MM.1S (cell line): ENCODE measurements at regions not wholly inside any gene's neighbourhood (a gene's known extent, or its start where the extent isn't known, plus 50 kb on each side); places are given as distances from the start of the nearest gene placed in this dataset.

Experiments used
- DNase-seq: peaks from one replicate; pipeline ENCODE4 v3.0.0-alpha.2; 2015
- H2AFZ ChIP-seq: fragments of 300-600 bp; sonication (generic); 2 replicates; pipeline ENCODE4 v1.6.0; 2016; ENCODE audit warnings: antibody characterized with exemption, low read length
- H3F3A ChIP-seq: fragments of 300-600 bp; sonication (generic); 2 replicates; pipeline ENCODE4 v1.6.1; 2016; ENCODE audit warnings: mild to moderate bottlenecking, antibody characterized with exemption, low read length, moderate library complexity, mixed read lengths; ENCODE audit not compliant: insufficient read depth
- H3K27ac ChIP-seq: fragments of 300-600 bp; sonication (generic); 2 replicates; pipeline ENCODE4 v1.5.1; 2016; ENCODE audit warnings: mild to moderate bottlenecking, low read length
- H3K27me3 ChIP-seq: fragments of 300-600 bp; sonication (generic); replicated peaks from 2 replicates; pipeline ENCODE4 v1.6.0; 2016; ENCODE audit warnings: low read length; ENCODE audit not compliant: insufficient read depth
- H3K36me3 ChIP-seq: fragments of 300-600 bp; sonication (generic); replicated peaks from 2 replicates; pipeline ENCODE4 v1.6.1; 2016; ENCODE audit warnings: mild to moderate bottlenecking, low read length, mixed read lengths; ENCODE audit not compliant: insufficient read depth
- H3K4me1 ChIP-seq: fragments of 300-600 bp; sonication (generic); 2 replicates; pipeline ENCODE4 v1.6.1; 2016; ENCODE audit warnings: low read length, mixed read lengths
- H3K4me2 ChIP-seq: fragments of 300-600 bp; sonication (generic); 2 replicates; pipeline ENCODE4 v1.6.0; 2016; ENCODE audit warnings: low read depth, low read length
- H3K4me3 ChIP-seq: fragments of 300-600 bp; sonication (generic); 2 replicates; pipeline ENCODE4 v1.5.1; 2016; ENCODE audit warnings: low read length, mixed read lengths
- H3K79me2 ChIP-seq: fragments of 300-600 bp; sonication (generic); 2 replicates; pipeline ENCODE4 v1.6.1; 2016; ENCODE audit warnings: mixed run types, low read length, mixed read lengths
- H3K9ac ChIP-seq: fragments of 300-600 bp; sonication (generic); 2 replicates; pipeline ENCODE4 v1.6.1; 2016; ENCODE audit warnings: low read length, mixed read lengths
- H3K9me2 ChIP-seq: fragments of 300-600 bp; sonication (generic); replicated peaks from 2 replicates; pipeline ENCODE4 v1.6.1; 2016; ENCODE audit warnings: mild to moderate bottlenecking, low read length, mixed read lengths; ENCODE audit not compliant: insufficient read depth
- H3K9me3 ChIP-seq: fragments of 300-600 bp; sonication (generic); replicated peaks from 2 replicates; pipeline ENCODE4 v1.6.1; 2016; ENCODE audit warnings: mild to moderate bottlenecking, low read length, mixed read lengths; ENCODE audit not compliant: insufficient read depth
- H4K20me1 ChIP-seq: fragments of 300-600 bp; sonication (generic); 2 replicates; pipeline ENCODE4 v1.6.1; 2016; ENCODE audit warnings: mild to moderate bottlenecking, low read length, moderate library complexity, mixed read lengths; ENCODE audit not compliant: insufficient read depth
- CTCF ChIP-seq: fragments of 300-600 bp; sonication (generic); IDR thresholded peaks from 2 replicates; pipeline ENCODE4 v1.5.1; 2016; ENCODE audit warnings: antibody characterized with exemption, low read length, mixed read lengths
- EZH2 ChIP-seq: fragments of 300-600 bp; sonication (generic); optimal IDR thresholded peaks from 2 replicates; pipeline ENCODE3; 2017; ENCODE audit warnings: low read depth, mild to moderate bottlenecking, antibody characterized with exemption, low read length, mixed read lengths
- EZH2phosphoT487 ChIP-seq: fragments of 300-600 bp; sonication (generic); IDR thresholded peaks from 2 replicates; pipeline ENCODE4 v1.6.1; 2018; ENCODE audit warnings: antibody characterized with exemption, low read length

- H3F3A ChIP-seq, result peaks cover 6% of the 10 kb centered on the region; the same call in 1 of the 2 replicates
- peaks cover 16% of the 10 kb centered on the region for H3K4me1 ChIP-seq
- no peaks in the 10 kb centered on the region for H3K36me3 ChIP-seq
- H3K9ac ChIP-seq, result no peak overlapping the region
- DNase-seq, result no peak
- no peak overlapping the region for H2AFZ ChIP-seq
- H3K4me3 ChIP-seq, result no peak overlapping the region
- TF ChIP-seq EZH2 (no peak), EZH2phosphoT487 (no peak), CTCF (no peak)
- H3K27me3 ChIP-seq, result no peaks in the 10 kb centered on the region
- H3K79me2 ChIP-seq, result no peaks in the 10 kb centered on the region
- H3K9me3 ChIP-seq, result no peaks in the 10 kb centered on the region
- no peak overlapping the region for H3K4me2 ChIP-seq
- H3K9me2 ChIP-seq, result no peaks in the 10 kb centered on the region
- H3K27ac ChIP-seq, result no peak overlapping the region
- H4K20me1 ChIP-seq, result no peaks in the 10 kb centered on the region
Measured at GRCh38 chr5:176166427-176166826, 71.8 kb upstream of the SIMC1 start.

GRCh38 chr5:176167800-176168199 is 70.4 kb upstream of the SIMC1 start:
- peaks cover 16% of the 10 kb centered on the region for H3K4me1 ChIP-seq
- no peaks in the 10 kb centered on the region for H3K79me2 ChIP-seq
- no peak overlapping the region for H3K9ac ChIP-seq
- TF ChIP-seq EZH2 (no peak), EZH2phosphoT487 (no peak), CTCF (no peak)
- no peaks in the 10 kb centered on the region for H3K9me2 ChIP-seq
- H2AFZ ChIP-seq, result 0 out of 2 replicates have a peak overlapping the region, but pooled peaks have one; percentile 1
- H3K36me3 ChIP-seq, result no peaks in the 10 kb centered on the region
- DNase-seq, result peak; percentile 44
- peak overlapping the region; percentile 16; the same call in 1 of the 2 replicates for H3K27ac ChIP-seq
- H3K27me3 ChIP-seq, result no peaks in the 10 kb centered on the region
- H3K4me2 ChIP-seq, result peak overlapping the region; percentile 36
- H4K20me1 ChIP-seq, result no peaks in the 10 kb centered on the region
- H3K9me3 ChIP-seq, result no peaks in the 10 kb centered on the region
- peaks cover 6% of the 10 kb centered on the region; the same call in 1 of the 2 replicates for H3F3A ChIP-seq
- peak overlapping the region; percentile 19; the same call in 1 of the 2 replicates for H3K4me3 ChIP-seq

- Histone ChIP-seq H3K4me3 (no peak overlapping the region), H3K79me2 (no peaks in the 10 kb centered on the region), H3K27me3 (no peaks in the 10 kb centered on the region), H3K27ac (no peak overlapping the region), H3K4me2 (no peak overlapping the region), H3K9ac (no peak overlapping the region), H3K4me1 (peaks cover 10% of the 10 kb centered on the region), H3K9me3 (no peaks in the 10 kb centered on the region), H3F3A (peaks cover 6% of the 10 kb centered on the region; the same call in 1 of the 2 replicates), H3K36me3 (no peaks in the 10 kb centered on the region), H2AFZ (no peak overlapping the region), H3K9me2 (no peaks in the 10 kb centered on the region), H4K20me1 (no peaks in the 10 kb centered on the region)
- DNase-seq, result no peak
- TF ChIP-seq EZH2, result no peak
- no peak for TF ChIP-seq EZH2phosphoT487
- TF ChIP-seq CTCF, result no peak
Measured at GRCh38 chr5:176169393-176170063, 68.7 kb upstream of the SIMC1 start.
